Trophoblast cell (in vitro differentiated cells and primary cell): ENCODE measurements at regions not wholly inside any gene's neighbourhood (a gene's known extent, or its start where the extent isn't known, plus 50 kb on each side); places are given as distances from the start of the nearest gene placed in this dataset.

ENCODE experiments used
- DNase-seq, 2 donors: peaks; one replicate each; pipeline ENCODE4 v3.0.0-alpha.2; 2016
- H2AFZ ChIP-seq: 2 replicates; pipeline ENCODE4 v1.6.1; 2013; ENCODE audit warnings: low read length, moderate library complexity, mild to moderate bottlenecking; ENCODE audit not compliant: insufficient read depth, poor library complexity
- H2AK5ac ChIP-seq: 2 replicates; pipeline ENCODE4 v1.6.1; 2013; ENCODE audit warnings: mild to moderate bottlenecking, low read length
- H2BK120ac ChIP-seq: 2 replicates; pipeline ENCODE4 v1.6.1; 2013; ENCODE audit warnings: low read length, mild to moderate bottlenecking, moderate library complexity; ENCODE audit not compliant: insufficient read depth, poor library complexity
- H2BK12ac ChIP-seq: 2 replicates; pipeline ENCODE4 v1.6.1; 2013; ENCODE audit warnings: mild to moderate bottlenecking, low read length, moderate library complexity
- H2BK5ac ChIP-seq: 2 replicates; pipeline ENCODE4 v1.6.1; 2013; ENCODE audit warnings: low read length, low read depth, moderate library complexity, mild to moderate bottlenecking; ENCODE audit not compliant: poor library complexity
- H3K14ac ChIP-seq: 2 replicates; pipeline ENCODE4 v1.6.1; 2013; ENCODE audit warnings: mild to moderate bottlenecking, low read length
- H3K18ac ChIP-seq: 2 replicates; pipeline ENCODE4 v1.6.1; 2013; ENCODE audit warnings: mild to moderate bottlenecking, low read length
- H3K23ac ChIP-seq: 2 replicates; pipeline ENCODE4 v1.6.1; 2013; ENCODE audit warnings: low read length
- H3K27ac ChIP-seq: 2 replicates; pipeline ENCODE4 v1.5.1; 2013; ENCODE audit warnings: low read depth, mild to moderate bottlenecking, inconsistent platforms, low read length, moderate library complexity
- H3K27me3 ChIP-seq: 2 replicates; pipeline ENCODE4 v1.6.1; 2013; ENCODE audit warnings: inconsistent platforms, mild to moderate bottlenecking, low read length, moderate library complexity; ENCODE audit not compliant: insufficient read depth
- H3K36me3 ChIP-seq, 2 experiments: 1 replicate in 1 of 2; 2 replicates in 1 of 2; pipeline ENCODE4 v1.6.1; 2013; ENCODE audit warnings: low read length in 2 of 2, mild to moderate bottlenecking in 2 of 2, moderate library complexity in 1 of 2; ENCODE audit not compliant: insufficient read depth in 2 of 2, control insufficient read depth in 1 of 2
- H3K4ac ChIP-seq: 2 replicates; pipeline ENCODE4 v1.6.1; 2013; ENCODE audit warnings: low read depth, mild to moderate bottlenecking, low read length, moderate library complexity
- H3K4me1 ChIP-seq, 2 experiments: 1 replicate in 1 of 2; 2 replicates in 1 of 2; pipeline ENCODE4 v1.6.1; 2013; ENCODE audit warnings: low read length in 2 of 2, mild to moderate bottlenecking in 2 of 2, moderate library complexity in 1 of 2; ENCODE audit not compliant: insufficient read depth in 2 of 2, control insufficient read depth in 1 of 2
- H3K4me2 ChIP-seq: 2 replicates; pipeline ENCODE4 v1.6.1; 2013; ENCODE audit warnings: inconsistent platforms, mild to moderate bottlenecking, low read length, moderate library complexity
- H3K4me3 ChIP-seq: 2 replicates; pipeline ENCODE4 v1.5.1; 2013; ENCODE audit warnings: mild to moderate bottlenecking, low read depth, low read length, inconsistent platforms
- H3K79me1 ChIP-seq: one replicate; pipeline ENCODE4 v1.6.1; 2013; ENCODE audit warnings: low read length
- H3K79me2 ChIP-seq: 2 replicates; pipeline ENCODE4 v1.6.1; 2013; ENCODE audit warnings: low read length, mild to moderate bottlenecking; ENCODE audit not compliant: control insufficient read depth, insufficient read depth, poor library complexity
- H3K9ac ChIP-seq: 2 replicates; pipeline ENCODE4 v1.6.1; 2013; ENCODE audit warnings: mild to moderate bottlenecking, low read length
- H3K9me3 ChIP-seq: 2 replicates; pipeline ENCODE4 v1.6.1; 2013; ENCODE audit warnings: low read depth, mild to moderate bottlenecking, control low read depth, inconsistent platforms, low read length; ENCODE audit not compliant: insufficient read depth
- H4K12ac ChIP-seq: 2 replicates; pipeline ENCODE4 v1.6.1; 2013; ENCODE audit warnings: low read depth, mild to moderate bottlenecking, low read length, moderate library complexity
- H4K8ac ChIP-seq: 2 replicates; pipeline ENCODE4 v1.6.1; 2013; ENCODE audit warnings: low read depth, mild to moderate bottlenecking, low read length, moderate library complexity
- H4K91ac ChIP-seq: one replicate; pipeline ENCODE4 v1.6.1; 2013; ENCODE audit warnings: low read depth, mild to moderate bottlenecking, low read length, moderate library complexity
- WGBS: extraction: QIAGEN DNeasy Blood & Tissue Kit; methylation state at CpG from one replicate; pipeline ENCODE4 v1.1.7; 2013; ENCODE audit warnings: missing lambda C conversion rate; ENCODE audit not compliant: insufficient read length, insufficient coverage; ENCODE audit errors: extremely low coverage; 5-methylcytosine and 5-hydroxymethylcytosine counted together

DNA sequence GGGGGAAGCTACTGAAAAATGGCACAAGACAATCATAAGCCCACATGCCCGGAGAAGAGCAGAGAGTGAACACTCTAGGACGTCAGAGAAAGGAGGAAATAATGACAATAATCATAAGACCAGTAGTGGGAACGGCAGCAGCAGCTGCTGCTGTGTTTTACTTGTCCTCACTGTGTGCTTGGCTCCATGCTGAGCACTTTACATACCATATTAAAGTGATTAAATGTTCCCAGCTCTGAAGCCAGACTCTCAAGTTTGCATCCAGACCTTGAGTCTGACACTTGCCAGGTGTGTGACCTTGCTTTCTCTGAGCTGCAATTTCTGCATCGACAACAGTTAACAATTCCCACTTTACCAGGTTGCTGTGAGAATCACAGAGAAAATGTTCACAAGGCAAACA is 255.4 kb downstream of the SPANXN1 start:
- Histone ChIP-seq H3K4me1 (no peaks in the 10 kb centered on the region), H3K18ac (no peak overlapping the region), H2BK5ac (no peak overlapping the region), H4K8ac (no peak overlapping the region), H4K91ac (no peak overlapping the region), H2AFZ (no peak overlapping the region), H3K79me2 (no peaks in the 10 kb centered on the region), H3K36me3 (no peaks in the 10 kb centered on the region), H3K14ac (no peak overlapping the region), H4K12ac (no peak overlapping the region), H3K23ac (no peak overlapping the region), H3K4ac (no peak overlapping the region), H3K27ac (no peak overlapping the region), H3K4me2 (no peak overlapping the region), H2BK120ac (no peak overlapping the region), H3K79me1 (no peaks in the 10 kb centered on the region), H3K27me3 (no peaks in the 10 kb centered on the region), H3K9me3 (no peaks in the 10 kb centered on the region), H2BK12ac (no peak overlapping the region), H3K9ac (no peak overlapping the region), H2AK5ac (no peak overlapping the region), H3K4me3 (no peak overlapping the region)
- no peak for DNase-seq
- WGBS, result no CpG with 5 or more reads among the region's 4 CpGs

DNA sequence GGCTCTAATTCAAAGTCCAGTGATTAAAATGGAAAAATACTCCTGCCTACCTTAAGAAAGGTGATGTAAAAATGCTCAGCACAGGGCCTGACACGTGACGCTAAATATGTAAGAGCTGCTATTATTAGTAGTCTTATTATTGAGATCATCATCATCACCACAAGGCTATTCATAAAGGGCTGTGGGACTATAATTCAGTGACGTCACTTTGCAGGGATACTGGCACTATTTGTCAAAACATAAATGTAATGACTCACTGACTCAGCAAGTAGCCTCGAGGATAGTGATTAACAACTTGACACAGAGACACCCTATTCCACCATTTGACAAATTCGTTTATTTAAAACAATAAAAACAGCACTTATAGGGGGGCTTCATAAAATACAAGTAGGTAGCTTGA is 258.9 kb downstream of the SPANXN1 start:
- no peaks in the 10 kb centered on the region for H3K79me2 ChIP-seq
- no peak overlapping the region for H3K23ac ChIP-seq
- H2BK12ac ChIP-seq, result no peak overlapping the region
- H4K12ac ChIP-seq, result no peak overlapping the region
- H3K27ac ChIP-seq, result no peak overlapping the region
- H4K91ac ChIP-seq, result no peak overlapping the region
- no peaks in the 10 kb centered on the region for H3K27me3 ChIP-seq
- H2AFZ ChIP-seq, result no peak overlapping the region
- no peak overlapping the region for H3K9ac ChIP-seq
- H3K18ac ChIP-seq, result no peak overlapping the region
- H3K79me1 ChIP-seq, result no peaks in the 10 kb centered on the region
- H2AK5ac ChIP-seq, result no peak overlapping the region
- WGBS, result no CpG with 5 or more reads among the region's 5 CpGs
- no peak overlapping the region for H3K4me2 ChIP-seq
- H3K4me1 ChIP-seq, result no peaks in the 10 kb centered on the region
- no peak overlapping the region for H3K4ac ChIP-seq
- no peak overlapping the region for H3K14ac ChIP-seq
- H2BK120ac ChIP-seq, result no peak overlapping the region
- H4K8ac ChIP-seq, result no peak overlapping the region
- H2BK5ac ChIP-seq, result no peak overlapping the region
- no peak overlapping the region for H3K4me3 ChIP-seq
- no peaks in the 10 kb centered on the region for H3K9me3 ChIP-seq
- H3K36me3 ChIP-seq, result no peaks in the 10 kb centered on the region
- no peak for DNase-seq

DNA sequence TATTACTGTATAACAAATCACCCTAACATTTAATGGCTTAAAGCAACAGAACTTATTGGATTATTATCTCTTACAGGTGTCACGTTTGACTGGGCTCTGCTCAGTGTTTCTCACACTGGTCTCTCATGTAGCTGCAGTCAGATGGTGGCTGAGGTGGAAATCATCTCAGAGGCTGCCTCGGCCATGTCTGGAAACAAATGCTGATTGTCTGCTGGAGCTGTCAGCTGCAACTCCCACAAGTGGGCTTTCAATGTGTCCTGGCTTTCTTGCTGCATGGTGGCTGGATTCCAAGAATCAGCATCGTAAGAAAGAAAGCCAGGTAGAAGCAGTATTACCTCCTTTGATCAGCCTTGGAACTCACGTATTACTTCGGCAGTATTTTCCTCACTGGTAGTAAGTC is 277.6 kb downstream of the SPANXN1 start:
- H3K14ac ChIP-seq, result no peak overlapping the region
- H3K4ac ChIP-seq, result no peak overlapping the region
- DNase-seq, result no peak
- H3K27ac ChIP-seq, result no peak overlapping the region
- no peaks in the 10 kb centered on the region for H3K9me3 ChIP-seq
- no peak overlapping the region for H3K4me3 ChIP-seq
- H4K12ac ChIP-seq, result no peak overlapping the region
- no peak overlapping the region for H4K8ac ChIP-seq
- no peak overlapping the region for H2BK120ac ChIP-seq
- no peak overlapping the region for H3K9ac ChIP-seq
- no peaks in the 10 kb centered on the region for H3K27me3 ChIP-seq
- no peak overlapping the region for H2AK5ac ChIP-seq
- H4K91ac ChIP-seq, result no peak overlapping the region
- WGBS, result no CpG with 5 or more reads among the region's 5 CpGs
- H3K4me1 ChIP-seq, result no peaks in the 10 kb centered on the region
- no peak overlapping the region for H3K23ac ChIP-seq
- no peak overlapping the region for H2AFZ ChIP-seq
- H3K4me2 ChIP-seq, result no peak overlapping the region
- no peaks in the 10 kb centered on the region for H3K79me2 ChIP-seq
- H3K36me3 ChIP-seq, result no peaks in the 10 kb centered on the region
- no peak overlapping the region for H3K18ac ChIP-seq
- H2BK5ac ChIP-seq, result no peak overlapping the region
- H2BK12ac ChIP-seq, result no peak overlapping the region
- H3K79me1 ChIP-seq, result no peaks in the 10 kb centered on the region

DNA sequence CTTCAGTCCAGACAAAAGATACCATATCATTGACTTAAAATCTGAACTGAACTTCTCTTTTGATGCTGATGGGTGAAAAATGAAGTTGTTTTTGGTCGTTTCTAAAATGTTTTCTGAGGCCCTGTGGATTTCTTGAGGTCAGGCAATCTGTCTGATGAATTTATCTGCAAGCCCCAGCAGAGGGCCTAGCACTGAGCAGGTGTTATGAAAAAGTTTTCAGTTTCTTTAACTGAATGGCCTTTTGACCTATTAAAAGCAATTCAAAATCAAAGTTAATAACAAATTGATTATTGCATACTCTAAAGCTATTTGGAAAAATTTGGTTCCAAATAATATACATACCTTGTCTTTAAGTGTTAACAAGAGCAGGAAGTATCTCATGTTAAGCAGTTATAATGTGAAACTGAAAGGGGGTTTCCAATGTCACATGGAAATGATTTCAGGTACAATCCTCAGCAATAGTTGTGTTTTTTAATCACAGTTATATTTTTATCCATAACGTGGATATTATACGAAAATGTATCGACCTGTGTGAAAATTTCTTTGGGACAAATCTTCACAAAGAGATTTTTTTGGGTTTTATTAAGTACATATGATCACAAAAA is 285.0 kb downstream of the SPANXN1 start:
- H3K79me1 ChIP-seq, result no peaks in the 10 kb centered on the region
- H3K18ac ChIP-seq, result no peak overlapping the region
- H3K23ac ChIP-seq, result no peak overlapping the region
- H3K4me2 ChIP-seq, result no peak overlapping the region
- H3K9me3 ChIP-seq, result no peaks in the 10 kb centered on the region
- no peak overlapping the region for H3K14ac ChIP-seq
- H2BK120ac ChIP-seq, result no peak overlapping the region
- H3K4ac ChIP-seq, result no peak overlapping the region
- no peak overlapping the region for H2AK5ac ChIP-seq
- H4K12ac ChIP-seq, result no peak overlapping the region
- no peak overlapping the region for H3K27ac ChIP-seq
- no peaks in the 10 kb centered on the region for H3K4me1 ChIP-seq
- no peaks in the 10 kb centered on the region for H3K27me3 ChIP-seq
- H4K91ac ChIP-seq, result no peak overlapping the region
- H2BK12ac ChIP-seq, result no peak overlapping the region
- no peak overlapping the region for H3K9ac ChIP-seq
- DNase-seq, result no peak
- H2BK5ac ChIP-seq, result no peak overlapping the region
- H4K8ac ChIP-seq, result no peak overlapping the region
- H2AFZ ChIP-seq, result no peak overlapping the region
- no CpG with 5 or more reads among the region's 4 CpGs for WGBS
- H3K36me3 ChIP-seq, result no peaks in the 10 kb centered on the region
- no peak overlapping the region for H3K4me3 ChIP-seq
- no peaks in the 10 kb centered on the region for H3K79me2 ChIP-seq
